NCI-H524 (cell line): ENCODE measurements at regions not wholly inside any gene's neighbourhood (a gene's known extent, or its start where the extent isn't known, plus 50 kb on each side); places are given as distances from the start of the nearest gene placed in this dataset.

Source experiments
- DNase-seq, 2 experiments: peaks; one replicate each; lab custom pipeline; 2025; lab: John Stamatoyannopoulos, UW

DNA sequence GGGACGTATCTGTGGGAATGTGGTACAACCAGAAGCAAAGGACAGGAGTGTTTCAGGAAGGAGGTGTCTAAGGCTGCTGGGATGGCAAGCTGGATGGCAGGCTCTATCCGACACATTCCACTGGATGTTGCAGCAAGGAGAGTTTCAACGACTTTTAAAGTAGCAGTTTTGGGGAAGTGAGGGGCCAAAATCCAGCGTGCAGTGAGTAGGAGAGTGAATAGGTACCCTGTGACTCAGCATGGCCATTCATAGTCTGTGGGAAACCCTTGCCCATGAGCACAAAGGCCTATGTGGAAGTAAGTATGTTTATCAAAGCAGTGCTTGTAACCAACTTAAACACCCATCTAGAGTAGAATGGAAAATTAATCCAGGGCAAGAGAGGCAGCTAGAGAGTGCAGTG, 664.7 kb downstream of the ACTL7B start:
- DNase-seq = no peak

DNA sequence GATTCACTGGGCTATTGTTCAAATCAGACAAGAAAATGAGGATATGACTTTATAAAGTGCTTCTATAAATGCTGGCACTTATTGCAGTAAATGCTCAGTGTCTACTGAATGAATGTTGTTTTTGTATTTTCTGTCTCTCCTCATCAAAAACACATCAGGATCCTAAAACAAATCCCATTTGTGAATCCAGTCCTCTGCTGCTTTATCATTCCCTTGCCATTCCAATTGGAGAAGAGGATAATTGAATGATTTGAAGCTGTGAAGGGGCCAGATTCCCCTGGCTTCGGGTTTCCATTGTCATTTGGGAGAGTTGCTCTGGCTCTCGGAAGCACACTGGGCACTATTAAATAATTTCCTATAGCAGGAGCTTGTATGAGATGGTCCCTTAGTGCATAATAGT, 666.8 kb downstream of the ACTL7B start:
- no peak for DNase-seq

DNA sequence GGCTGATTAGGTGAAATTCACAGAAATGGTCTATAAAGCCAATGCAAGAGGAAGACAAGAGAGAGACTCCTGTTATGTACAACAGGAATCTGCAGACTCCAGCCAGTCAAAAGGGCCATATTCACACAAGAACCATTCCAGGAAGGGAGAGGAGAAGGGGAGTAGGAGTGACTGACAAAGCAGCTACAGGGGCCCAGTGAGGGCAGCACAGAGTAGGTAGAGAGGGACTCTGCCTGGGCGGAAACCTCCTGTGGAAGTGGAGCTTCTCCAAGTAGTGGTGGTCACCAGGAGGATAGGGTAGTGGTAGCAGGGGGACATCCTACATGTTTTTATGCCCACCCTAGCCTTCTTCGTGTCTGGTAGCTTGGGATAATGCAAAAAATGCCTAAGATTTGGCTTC, 667.3 kb downstream of the ACTL7B start:
- DNase-seq = no peak

DNA sequence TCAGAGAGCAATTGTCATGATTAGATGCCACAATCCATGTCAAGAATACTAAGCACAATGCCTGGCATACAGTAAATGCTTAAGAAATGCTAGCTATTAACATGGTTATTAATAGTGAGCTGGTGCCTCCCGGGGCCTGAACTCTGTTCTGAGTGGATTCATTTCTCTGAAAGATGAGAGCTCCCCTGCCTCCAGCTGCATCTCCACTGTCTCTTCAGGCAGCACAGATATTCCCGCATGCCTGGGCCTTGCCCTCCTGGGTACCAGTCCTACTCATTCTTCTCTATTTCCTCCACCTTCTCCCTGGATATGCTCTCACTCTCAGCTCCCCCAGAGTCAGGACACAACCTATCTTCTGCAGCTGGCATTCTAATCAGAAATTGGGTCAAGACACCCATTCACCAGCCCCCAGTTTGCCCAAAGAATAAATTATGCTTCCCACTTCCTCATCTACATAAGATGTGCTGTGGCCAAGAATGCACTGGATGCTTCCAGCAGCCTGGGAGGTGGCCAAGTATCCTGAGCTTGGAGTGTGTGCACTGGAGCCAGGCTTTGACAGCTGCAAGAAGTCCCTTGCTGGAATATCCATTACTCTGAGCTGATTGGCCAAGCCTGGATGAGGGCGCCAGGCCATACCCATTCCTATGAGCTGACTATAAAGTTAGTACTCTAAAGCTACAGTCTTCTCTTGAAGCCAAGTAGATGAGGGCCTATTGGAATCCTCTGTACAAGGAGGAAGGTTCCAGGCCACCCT, 669.0 kb downstream of the ACTL7B start:
- no peak for DNase-seq

DNA sequence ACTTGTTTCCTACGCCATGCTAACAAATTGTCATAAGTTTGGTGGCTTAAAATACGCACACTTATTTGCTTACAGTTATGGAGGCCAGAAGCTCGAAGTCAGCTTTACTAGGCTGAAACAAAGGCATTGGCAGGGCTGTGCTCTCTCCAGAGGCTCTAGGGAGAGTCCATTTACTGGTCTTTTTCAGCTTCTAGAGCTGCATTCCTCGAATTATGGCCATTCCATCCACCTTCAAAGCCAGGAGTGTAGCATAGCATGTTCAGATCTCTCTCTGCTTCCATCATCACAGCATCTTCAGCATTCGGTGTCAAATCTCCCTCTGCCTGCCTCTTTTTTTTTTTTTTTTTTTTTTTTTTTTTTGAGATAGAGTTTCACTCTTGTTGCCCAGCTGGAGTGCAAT, 670.2 kb downstream of the ACTL7B start:
- DNase-seq = no peak

DNA sequence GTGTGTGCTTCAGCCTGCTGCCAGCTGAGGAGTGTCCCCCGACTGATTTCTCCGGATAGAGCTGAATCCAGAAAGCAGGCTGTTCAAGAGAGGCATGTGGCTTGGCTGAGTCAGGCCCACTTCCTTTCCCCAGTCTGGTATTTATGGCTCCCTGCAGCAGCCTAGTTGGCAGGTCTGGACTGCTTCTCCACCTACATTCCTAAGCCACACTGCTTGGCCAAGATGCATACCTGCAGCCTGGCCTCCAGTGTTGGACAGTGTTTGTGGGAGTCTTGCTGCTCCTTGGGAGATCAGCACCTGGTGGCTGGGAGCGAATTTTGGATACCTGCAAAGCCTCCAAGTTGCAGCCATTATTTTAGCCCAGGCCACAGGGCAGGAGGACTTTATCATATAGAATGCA, 670.8 kb downstream of the ACTL7B start:
- no peak for DNase-seq

DNA sequence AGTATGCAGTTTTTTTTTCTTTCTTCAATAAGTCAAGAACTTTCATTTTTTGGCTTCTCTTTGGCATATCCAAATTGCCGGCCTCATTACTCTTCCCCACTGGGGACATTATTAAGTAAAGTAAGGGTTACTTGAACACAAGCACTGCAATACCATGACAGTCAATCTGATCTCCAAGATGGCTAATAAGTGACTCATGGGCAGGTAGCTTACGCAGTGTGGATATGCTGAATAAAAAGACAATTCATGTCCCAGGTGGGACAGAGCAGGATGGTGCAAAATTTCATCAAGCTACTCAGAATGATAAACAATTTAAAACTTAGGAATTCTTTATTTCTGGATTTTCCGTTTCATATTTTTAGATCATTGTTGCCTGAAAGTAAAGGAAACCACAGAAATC, 671.8 kb downstream of the ACTL7B start:
- no peak for DNase-seq

DNA sequence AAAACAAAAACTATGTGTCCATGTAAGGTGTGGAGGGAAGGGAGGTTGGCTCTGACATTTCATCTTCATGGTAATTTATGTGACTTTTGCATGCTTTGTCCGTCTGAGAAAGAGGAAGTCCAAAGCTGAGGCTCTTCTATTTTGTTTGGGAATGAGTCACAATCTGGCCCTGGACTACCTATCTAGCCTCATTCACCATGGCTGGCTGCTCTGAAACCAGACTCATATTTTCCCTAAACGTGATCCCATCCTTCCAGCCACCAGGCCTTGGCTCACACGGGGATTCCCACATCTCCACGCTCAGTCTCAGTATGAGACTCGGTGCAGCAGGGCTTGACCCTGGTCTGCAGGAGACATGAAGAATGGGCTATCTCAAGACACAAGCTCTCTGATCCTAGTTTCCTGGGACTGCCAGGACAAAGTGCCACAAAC, 672.8 kb downstream of the ACTL7B start:
- no peak for DNase-seq

DNA sequence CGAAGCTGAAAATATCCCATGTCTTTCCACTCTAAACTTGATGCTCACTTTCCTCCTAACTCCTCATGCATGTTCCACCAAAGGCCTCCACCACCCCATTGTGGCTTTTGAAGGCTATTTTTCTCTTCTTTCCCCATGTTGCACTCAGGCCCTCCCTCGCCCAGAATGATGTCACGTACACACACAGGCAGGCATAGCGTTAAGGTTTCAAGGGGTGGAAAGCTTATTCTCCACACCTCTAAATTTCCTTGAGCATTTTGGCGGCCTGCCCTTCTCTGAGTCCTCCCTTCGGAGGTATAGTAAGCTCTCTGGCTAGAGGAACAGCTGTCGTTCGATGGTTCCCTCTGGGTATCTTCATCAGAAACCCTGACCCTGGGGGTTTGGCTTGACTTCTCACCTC, 673.5 kb downstream of the ACTL7B start:
- DNase-seq = no peak

DNA sequence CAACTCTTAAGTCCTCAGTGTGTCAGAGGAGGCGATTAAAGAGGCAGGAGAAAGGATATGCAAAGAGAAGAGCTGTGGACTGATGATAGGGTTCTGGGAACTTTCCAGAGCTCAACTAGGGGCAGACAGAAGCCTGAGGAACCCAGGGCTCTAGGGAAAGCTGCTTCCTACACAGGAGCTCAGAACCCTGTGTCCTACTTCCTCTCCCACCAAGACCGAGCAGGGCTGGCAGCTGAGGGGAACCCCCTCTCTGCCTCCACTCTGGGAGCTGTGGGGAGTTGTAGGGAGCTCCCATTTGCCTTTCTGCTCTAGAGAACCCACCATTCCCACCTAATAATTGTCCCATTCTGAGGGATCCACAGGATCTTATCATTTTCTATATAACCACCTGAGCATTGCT, 674.3 kb downstream of the ACTL7B start:
- no peak for DNase-seq

DNA sequence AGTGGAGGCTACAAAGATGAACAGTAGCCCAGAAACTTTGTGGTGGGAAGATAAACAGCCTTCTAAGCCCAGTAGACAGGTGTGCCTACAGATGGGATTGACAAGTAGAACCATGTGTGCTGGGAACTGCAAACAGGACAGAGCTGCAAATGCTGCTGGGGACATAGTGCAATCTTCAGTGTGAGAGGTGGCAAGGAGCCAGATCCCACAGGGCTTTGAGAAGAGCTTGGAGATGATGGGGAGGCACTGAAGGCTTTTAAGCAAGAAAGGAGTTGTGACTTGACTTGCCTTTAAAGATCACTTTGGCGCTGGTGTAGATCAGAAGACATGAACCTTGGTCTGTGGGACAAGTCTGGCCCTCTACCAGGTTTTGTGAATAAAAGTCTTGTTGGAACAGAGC, 675.2 kb downstream of the ACTL7B start:
- DNase-seq = peak in 1 of 2 experiments; percentile 61

DNA sequence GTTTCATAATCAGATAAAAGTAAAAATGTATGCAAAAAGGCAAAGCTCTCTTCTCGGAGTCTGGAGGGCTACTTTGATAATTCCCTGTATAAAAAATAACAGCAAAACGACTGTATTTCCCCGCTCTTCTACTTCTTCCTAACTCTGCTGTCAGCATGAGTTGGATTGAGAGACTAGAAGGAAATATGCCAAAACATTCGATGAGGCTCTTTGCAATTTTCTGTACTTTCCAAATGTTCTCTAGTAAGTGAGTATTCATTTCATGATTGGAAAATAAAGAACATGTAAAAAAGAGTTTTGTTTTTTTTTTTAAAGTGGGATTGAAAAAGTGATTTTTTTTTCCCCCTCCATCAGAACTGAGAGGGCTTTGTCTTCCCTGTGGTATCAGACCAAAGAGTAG, 677.5 kb downstream of the ACTL7B start:
- DNase-seq = no peak

DNA sequence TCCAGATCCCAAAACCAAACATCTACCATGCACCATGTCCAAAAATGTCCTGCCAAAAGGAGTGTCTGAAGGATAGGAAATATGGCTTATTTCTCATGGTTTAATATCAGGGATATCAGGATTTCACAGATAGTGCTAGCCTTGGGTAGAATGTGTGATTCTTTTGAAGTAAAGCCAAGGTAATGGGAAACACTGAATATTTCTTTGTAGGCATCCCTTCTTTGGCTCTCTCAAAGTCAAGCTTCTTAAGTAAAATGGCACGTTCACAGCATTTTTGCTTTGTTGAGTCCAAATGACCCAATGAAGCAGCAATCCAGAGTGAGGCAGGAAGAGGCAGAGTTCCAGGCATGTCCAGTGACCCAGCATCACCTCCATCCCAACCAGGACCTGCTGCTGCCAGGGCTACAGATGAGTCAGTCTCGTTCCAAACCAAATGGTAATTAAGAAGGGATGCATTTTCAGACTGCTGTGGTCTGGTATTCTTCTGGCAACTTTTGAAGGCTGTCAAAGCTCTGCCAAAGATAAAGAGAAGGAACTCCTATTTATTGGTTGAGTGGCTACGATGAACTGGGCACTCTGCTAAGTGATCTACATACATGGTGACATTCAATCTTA, 678.8 kb upstream of the KLF4 start:
- DNase-seq = no peak

DNA sequence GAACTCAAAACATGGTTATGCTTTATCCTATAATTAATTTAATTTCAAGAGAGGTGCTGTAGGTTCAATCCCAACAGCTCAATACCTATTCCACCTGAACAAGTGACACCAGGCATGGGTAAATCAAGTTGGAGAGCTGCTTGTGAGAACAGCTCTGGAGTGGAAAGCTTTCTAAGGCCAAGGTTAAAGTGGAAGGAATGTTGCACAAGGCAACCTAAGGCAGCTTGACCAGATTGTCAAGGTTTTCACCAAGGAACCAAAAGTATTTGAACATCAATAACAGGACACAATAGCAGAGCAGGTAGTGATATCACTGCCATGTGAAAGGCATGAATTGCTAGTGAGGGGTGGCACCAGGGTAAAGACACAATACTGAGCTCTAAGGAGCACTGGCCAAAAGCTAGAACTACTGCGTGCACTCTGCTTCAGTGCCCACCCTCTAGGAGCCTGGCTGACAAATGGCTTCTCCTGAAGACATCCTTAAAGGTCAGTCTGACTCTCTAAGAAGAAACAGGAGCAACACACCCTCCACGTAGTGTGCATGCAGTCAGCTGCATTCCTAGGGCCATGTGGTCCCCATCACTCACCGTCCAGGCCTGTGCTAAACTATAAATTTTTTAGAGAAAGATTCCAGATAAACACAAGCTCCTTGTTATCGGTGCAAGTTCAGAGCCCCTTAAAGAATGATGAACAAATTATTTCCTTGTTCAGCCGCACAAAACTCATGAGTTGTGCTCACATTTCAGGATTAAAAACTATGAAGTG, 677.7 kb upstream of the KLF4 start:
- DNase-seq = no peak

DNA sequence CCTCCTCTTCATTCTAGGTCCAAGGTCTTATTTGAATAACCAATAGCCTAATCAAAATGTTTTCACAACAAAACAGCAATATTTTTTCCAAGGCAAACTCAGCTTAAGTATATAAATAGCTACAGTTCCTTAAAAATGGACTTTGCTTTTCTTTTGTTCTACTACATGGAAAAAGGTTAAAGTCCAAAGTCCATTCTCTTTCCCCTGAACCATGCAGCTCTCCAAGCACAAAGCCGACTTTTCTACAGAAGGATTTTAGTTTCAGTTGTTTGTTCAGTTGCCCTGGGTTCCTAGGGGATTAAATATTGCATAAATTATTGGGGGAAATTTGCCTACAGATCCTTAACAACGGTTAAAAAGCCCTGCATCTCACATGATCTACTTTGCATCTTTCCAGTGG, 677.0 kb upstream of the KLF4 start:
- no peak for DNase-seq

DNA sequence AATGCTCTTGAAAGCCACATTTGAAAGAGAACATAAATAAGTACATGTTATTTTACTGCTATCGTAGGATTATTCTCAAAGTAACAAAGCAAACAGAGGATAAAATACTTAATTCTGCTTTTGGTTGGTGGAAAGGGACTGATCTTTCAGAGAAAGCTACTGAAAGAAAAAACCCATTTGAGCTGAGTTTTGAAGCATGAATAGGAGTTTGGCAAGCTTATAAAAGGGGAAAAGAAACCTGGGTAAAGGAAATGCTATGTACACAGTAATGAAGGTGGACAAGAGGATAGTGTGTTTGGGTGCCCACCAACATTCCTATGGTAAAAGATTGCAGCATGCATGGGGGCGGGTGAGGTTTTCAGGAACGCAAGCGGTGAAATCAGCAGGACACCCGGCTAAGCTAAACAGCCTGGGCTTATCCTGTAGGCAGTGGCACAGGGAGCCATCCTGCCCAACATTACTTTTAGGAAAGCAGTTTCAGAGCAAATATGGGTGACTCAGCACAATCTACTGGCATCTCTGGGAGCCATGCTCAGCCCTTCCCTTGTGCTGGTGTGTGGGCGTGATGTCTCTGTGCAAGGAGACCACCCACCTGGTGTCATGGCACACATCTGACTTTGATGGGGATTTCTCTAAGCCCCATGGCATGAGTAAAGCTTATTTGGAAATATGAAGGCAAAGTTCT, 673.9 kb upstream of the KLF4 start:
- no peak for DNase-seq

DNA sequence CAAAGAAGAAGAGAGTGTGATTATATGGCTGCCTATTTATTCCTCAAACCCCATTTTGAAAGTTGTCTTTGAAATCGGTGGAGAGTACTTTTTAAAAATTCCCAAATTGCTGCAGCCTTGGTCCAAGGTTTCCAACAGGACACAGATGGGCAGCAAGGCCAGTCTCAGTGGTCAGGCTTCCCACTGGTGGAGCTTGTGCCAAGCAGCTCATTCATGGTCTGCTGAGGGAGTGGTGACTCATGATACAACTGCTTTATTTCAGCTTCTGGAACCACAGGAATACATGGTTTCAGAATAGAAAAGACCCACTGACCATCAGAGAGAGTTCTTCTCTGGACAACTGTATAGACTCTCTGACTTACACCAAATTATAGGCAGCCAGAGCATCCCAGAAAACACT, 673.1 kb upstream of the KLF4 start:
- no peak for DNase-seq

DNA sequence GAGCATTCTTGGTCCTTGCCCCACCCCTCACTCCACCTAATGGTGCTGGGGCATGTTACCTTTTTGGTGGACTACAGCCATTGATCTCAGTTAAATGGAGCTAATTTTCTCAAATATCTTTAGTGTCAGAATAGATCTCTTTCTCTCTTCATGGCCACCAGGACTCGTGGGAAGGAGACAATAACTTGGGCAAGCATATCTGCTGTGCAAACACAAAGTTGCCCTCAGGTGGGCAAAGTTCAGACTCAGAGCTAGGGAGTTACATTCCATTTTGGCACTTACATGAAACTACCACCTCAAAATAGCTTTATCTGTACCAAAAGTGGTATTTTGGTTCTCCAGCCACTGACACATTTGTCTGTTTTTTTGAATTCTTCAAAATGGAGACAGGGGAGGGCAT, 671.9 kb upstream of the KLF4 start:
- no peak for DNase-seq

DNA sequence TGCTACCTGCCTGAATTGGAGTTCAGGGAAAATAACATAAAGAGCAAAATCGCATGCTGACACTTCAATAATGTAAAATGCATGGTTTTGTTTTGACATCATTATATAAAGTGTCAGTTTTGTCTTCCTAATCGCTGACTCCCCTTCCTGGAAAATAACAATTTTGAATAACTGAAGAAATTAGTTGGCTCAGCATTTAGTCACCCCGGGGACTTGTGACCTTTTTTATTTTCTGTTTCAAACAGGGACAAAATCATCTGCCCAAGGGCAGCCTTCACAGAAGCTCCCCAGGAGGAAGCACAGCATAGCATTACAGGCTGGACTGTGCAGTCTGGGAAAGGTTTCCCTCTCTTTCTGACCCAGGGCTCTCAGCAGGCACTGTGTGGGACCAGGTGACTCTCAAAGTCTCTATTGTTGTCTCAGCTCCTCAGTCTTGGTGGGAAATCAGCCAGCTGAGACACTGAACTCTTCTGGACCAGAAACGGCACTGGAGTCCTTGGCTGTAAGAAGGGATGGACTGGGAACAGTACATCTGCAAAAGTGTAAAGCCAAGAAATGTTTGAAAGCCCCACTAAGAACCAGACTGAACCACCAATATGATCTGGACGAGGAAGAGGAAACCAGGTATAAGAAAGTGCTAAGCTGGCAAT, 671.3 kb upstream of the KLF4 start:
- no peak for DNase-seq

DNA sequence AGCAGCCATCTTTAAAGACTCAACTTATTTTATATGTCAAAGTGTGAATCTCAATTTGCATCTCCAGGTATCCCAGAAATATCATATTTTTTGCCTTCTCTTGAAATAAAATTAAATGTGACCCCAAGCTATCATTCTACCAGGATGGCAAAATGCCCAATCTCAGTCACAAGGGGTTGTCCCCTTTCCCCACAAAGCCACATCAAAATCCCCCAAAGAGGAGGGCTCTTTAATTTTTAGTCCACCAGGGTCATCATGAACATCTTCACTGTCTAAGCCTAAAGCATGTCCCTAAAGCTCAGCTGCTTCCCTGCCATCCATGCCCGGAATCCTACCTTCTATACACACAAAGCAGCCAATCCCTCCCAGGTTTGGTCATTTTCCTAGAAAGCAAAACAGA, 670.5 kb upstream of the KLF4 start:
- DNase-seq = no peak

DNA sequence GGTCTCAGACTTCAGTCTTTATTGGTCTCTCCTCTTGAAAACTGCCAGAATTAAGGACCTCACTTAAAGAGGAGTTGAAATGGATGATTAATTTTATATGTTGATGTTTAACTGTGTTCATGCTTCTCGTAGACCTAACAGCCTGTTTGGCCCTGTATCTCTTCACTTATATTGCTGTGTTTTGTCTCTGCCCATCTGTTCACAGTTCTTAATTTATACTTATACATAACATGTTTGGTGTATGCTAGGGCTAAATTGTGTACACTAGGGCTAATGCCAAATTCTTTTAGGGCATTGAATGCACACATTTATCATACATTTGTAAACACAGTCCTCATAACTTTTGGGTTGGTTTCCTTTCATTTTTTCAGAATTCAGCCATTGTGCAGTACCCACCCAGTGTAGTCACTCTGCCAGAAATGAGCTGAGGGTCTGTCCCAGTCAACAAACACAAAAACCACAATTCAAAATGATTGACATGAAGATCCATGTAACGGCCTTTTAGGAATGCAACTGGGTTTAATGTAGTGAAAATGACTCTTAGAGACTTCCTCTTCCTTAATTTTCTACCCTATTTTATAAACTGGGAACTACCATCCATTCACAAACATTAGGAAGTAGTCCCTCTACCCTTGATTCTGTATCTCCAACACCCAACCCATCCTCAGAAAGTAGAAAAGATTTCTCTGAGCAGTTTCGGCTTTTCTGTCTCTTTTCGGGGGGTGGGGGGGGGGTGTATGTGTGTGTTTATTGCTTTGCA, 668.8 kb upstream of the KLF4 start:
- peak in 1 of 2 experiments; percentile 16 for DNase-seq
